Activated effector memory CD4-positive, alpha-beta T cell treated with anti-CD3 and anti-CD28 coated beads, Interleukin-2, amount 50 U/mL, for 16 hours (primary cell): ENCODE measurements at regions not wholly inside any gene's neighbourhood (a gene's known extent, or its start where the extent isn't known, plus 50 kb on each side); places are given as distances from the start of the nearest gene placed in this dataset.
"Not testable (repeated sequence)": the region's sequence is repeated elsewhere in the genome, so short reads cannot be mapped to it uniquely, and the experiment has no call there.

Source experiments
- DNase-seq: peaks from one replicate; pipeline ENCODE4 v3.0.0-alpha.2; 2020

DNA sequence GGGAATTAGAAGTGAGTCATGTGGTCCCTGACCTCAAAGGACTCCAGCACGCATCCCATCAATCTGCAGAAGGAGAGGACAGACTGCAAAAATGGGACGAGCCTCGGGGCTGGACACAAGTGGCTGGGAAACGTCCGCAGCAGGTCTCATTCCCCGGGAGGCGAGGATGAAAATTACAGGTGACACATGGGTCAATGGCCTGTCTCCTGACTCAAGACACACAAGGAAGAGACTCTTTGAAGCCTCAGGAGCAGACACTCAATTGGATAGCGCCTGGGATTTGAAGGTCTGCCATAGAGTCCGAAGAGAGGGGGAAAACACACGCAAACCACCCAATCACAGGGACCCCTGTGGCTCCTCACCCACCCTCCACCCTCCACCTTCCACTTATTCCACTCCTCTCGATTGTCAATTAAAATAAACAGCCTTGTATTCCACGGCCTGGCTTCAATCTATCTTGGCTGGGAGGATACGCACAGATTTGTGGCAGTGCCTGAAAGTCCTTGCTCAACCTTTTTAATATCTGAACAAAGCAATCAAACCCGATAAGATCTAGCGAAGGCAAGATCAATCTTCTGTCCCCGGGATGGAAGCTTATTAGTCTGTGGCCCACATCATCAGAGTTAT is 101.8 kb upstream of the CADM1 start:
- DNase-seq: no peak

DNA sequence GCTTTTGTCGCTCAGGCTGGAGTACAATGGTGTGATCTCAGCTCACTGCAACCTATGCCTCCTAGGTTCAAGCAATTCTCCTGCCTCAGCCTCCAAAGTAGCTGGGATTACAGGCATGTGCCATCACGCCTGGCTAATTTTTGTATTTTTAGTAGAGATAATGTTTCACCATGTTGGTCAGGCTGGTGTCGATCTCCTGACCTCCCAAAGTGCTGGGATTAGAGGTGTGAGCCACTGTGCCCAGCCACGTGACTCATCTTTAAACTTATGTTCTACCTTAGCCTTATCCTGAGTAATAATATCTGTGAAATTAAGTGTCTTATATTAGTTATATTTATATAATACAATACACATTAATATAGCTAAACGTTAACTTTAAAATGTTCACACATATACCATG is 101.2 kb upstream of the CADM1 start:
- not testable (repeated sequence) for DNase-seq

DNA sequence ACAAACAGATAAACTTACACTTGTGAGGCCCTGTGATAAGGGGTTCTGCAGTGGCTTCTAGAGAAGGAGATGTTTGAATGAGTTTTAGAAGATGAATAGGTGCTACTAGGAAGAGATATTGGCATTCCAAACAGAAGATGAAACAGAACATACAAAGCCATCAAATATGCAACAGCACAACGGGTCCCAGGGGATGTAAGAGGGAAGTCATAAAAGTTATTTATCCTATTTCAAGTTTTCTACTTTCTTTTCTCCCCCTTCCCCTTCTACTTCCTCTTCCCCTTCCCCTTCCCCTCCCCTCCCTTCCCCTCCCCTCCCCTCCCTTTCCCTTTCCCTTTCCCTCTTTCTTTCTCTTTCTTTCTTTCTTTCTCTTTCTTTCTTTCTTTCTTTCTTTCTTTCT is 94.9 kb upstream of the CADM1 start:
- no peak for DNase-seq

DNA sequence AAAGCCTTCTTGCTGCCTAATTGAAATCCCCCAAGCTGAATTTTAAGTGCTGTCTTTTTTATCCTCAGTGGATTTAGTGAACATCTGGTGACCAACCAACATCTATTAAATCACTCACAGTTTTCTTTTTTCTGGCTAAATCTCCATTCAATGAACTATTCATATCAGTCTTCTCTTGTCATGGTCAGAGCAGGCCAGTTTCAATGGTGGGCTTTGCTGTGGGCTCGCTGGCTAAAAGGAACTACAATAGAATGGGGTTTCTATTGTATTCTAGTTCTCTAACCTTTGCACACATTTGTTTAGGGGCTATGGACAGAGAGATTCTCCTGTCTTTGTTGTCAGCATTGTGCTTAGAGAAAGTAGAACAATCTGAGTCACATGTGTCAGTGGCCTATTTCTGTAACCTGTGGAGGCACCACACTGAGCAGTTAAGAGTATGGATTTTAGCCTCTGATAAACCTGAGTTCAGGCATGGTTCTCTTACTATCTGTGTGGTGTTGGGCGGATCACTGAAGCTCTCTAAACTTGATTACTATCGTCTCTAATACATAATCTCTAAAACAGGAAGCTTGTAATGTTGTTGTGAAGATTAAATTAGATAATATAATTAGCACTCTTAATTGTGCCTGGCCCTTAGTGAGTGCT is 94.2 kb upstream of the CADM1 start:
- DNase-seq: no peak

DNA sequence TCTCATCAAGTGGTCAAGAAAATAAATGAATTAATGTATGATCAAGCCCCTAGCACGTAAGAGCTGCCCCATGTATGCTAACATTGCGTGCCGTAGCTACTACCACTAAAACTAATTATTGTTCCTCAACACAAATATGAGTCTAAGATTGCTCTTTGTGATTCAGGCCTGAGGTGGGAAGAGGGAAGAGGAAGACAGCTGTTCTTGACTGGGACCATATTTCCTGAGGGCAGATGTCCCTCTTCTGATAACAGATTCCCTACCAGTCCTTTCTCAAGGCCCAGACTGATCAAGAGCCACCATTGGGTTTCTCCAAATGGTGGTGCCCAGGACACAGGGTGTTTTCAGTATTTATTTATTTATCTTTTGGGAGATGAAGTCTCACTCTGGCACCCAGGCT is 87.2 kb upstream of the CADM1 start:
- no peak for DNase-seq

DNA sequence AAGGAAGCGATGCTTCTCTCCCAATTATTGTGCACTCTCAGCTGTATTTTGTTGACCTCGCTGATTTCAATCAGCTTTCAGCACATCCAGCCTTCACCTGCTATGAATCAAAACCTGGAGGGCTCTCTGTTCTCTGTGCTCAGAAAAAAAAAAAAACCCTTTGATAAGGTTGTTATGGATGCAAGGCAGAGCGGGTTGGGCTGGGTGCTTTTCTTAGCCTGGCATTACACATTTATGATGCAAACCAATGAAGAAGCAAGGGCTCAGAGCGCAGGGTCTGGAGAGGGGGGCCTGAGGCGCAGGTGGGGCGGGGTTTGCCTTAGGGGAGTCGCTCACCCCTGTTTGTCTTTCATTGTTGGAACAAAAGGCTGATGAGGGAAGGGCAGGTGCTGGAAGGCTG is 86.0 kb upstream of the CADM1 start:
- DNase-seq: no peak

DNA sequence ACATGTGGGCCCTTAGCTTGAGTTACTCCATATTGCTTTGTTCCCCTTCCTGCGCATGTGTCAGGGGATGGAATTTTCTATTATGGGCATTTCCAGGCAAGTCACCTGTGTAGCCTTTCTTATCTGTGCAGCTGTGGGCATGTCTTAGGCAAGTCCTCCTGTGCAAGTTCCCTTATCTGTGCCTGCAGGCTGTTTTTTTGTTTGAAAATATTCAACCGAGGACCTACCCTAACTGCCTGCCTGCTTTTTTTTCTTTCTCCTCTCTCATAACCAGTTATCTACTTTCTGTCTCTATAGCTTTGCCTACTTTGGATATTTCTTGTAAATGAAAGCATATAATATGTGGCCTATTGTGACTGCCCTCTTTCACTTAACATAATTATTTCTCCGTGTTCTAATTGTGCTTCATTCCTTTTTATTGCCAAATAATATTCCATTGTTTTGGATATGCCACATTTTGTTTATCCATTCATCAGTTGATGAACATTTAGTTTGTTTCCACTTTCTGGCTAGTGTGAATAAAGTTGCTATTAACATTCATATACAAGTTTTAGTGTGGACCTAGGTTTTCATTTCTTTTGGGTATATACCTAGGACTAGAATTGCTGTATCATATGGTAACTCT is 83.6 kb upstream of the CADM1 start:
- no peak for DNase-seq

DNA sequence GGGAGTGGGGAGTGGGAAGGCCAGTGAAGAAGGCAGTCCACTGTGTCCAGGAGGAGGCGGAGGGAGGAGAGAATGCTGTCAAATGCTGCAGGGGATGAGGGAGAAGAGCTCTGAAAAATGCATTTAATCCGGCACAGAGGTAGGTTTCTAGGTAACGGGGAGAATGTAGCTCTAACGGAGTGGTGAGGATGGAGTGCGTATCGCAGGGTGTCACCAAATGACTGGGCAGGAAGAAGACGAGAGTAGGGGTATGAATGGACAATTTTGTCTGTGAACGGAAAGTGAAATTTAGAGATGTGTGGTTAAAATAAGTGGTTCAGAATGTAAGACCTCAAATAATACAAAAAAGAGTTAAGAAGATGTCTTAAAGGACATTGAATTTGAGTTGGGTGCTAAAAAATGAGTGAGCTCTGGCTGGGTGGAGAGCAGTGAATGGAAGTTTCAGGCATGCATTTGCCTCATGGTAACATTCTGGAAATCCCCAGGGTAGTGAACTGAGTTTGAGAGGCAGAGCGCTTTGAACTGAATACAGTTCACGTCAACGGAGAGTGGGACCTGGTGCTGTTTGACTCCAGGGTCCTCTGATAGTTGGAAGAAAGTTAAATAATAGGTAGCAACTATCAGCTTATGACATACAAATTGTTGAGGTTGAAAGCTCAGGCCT is 81.3 kb upstream of the CADM1 start:
- DNase-seq: no peak

DNA sequence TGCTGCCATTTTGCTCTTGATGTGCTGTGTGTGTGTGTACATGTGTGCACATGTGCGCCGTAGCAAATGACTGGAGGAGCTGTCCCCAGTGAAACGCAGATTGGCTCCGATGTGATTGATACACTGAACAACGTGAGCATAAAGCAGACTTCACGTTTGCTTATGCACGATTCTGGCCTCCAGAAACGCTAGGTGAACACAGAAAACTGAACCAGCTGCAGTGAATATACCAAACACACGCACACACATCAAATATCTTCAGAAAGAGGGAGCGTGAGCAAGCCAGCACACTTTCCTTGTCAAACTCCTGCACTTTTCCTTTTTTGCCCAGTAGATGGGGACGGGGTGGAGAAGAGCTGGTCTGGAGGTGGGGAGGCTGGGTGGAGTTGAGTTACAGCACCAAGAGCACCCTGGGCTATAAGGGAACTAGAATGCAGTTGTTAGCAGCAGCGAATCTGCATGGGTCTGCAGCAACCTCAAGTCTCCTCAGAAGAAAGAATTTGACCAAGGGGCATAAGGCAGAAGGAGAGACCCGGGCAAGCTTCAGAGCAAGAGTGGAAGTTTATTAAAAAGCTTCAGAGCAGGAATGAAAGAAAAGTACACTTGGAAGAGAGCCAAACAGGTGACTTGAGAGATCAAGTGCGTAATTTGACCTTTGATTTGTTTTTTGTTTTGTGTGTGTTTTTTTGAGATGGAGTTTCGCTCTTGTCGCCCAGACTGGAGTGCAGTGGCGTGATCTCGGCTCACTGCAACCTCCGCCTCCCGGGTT is 77.8 kb upstream of the CADM1 start:
- no peak for DNase-seq

DNA sequence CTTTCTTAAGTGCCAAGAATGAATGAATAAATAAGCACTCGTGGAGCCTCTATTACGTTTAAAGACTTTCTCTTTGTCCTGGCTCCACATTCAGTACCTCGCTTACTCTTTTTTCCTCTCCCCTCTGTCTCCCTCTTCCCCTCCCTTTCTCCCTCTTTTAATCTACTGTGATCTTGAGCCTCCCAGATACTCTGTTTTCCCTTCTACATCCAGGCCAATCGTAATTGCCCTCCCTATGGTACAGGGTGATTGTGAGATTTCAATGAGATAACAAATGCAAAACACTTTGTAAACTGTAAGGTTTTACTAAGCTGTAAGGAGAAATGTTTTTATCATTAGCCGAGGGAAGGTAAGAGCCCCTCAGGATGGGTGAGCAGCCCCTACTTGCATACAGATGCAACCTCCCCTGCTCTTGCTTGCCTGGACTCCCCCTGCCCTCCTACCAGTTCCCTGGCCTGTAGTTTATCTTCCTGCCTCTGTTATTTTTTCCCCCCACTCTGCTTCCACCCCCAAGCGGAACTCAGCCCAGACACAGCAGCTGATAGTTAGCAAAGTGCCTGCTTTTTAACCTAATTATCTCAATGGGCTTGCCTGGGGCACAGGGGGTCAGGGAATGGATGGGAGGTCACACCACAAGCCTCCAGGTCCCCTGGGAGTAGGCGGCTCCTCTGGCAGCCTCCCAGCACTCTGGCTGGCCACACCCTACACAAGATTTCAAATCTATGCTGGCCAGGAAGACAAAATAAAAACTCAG is 76.9 kb upstream of the CADM1 start:
- DNase-seq: no peak

DNA sequence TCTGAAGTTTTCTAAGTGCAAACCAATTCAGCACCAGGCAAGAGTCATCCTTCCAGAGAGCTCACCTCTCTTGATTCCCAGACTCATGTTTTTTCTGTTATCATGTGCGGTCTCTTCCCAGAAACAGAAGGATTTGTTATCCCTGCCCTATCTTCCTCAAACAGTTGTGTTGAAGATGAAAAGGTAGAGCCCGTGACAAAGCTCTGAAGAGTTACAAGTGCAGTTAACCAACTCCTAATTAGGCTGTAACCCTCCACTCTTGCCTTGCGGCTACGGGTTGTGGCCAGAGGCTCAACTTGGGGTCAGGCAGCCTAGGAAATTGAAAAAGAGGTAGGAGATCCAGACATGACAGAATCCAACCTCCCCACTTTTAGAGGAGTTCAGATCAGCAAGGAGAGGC is 76.2 kb upstream of the CADM1 start:
- DNase-seq: no peak

DNA sequence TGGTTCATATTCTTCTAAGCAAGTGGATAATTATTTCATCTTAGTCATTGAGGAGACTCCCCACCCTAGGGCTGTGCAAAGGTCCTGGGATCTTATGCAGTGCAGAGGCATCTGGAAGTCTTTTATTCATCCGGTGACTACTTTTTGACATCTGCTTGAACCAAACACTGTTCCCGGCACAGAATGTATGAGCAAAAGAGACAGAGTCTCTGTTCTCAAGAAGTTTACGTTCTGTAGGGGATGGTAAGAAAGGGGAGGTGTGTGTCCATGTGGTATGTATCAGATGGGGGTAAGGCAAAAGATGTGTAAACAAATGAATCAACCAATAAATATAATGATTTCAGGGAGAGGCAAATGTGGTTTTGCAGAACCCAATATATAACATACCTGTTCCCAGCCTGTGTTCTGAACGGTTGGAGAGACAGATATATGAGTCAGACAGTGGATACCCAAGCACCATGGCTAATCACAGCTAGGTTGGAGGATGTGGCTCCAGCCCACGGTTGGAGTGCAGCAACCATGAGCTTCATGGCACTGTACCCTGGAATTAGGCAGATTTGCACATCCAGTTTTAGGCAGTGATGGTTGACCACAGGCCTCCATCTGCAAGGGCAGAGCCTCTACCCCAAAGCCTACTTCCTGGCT is 75.1 kb upstream of the CADM1 start:
- no peak for DNase-seq

DNA sequence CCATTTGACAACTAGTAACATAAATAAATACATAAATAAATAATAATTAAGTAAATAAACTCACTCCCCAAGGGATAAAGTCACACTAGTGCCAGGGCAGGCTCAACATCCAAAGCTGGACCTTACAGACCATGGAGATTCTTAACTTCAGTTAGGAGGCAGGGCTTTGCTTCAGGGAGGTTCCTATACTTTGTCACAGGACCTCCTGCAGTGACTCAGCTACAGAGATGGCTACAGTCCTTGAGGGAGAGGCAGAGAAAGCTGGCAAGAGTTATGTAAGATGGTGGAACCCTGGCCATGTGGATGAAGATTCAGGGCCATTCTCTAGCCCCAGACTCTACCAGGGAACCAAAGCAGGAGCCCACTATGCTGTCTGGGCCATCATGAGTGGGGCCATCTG is 74.1 kb upstream of the CADM1 start:
- DNase-seq: no peak

DNA sequence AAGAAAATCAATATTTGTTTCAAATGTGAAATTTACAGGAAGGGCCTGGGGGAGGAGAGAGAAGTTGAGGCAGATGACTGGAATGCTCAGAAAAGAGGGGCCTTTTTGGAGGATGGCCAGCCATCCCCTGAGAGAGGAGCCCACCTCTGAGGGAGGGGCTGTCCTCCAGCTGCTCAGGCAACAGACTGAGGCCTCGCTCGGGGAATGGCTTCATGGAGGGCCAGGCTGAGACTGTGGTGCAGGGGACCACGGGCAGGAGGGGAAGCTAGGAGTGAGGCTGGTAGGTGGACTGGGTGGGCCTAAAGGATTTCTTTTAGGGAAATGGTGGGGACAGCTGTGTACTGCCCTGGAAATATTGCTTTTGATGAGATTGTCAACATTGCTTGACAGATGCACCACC is 73.5 kb upstream of the CADM1 start:
- DNase-seq: no peak

DNA sequence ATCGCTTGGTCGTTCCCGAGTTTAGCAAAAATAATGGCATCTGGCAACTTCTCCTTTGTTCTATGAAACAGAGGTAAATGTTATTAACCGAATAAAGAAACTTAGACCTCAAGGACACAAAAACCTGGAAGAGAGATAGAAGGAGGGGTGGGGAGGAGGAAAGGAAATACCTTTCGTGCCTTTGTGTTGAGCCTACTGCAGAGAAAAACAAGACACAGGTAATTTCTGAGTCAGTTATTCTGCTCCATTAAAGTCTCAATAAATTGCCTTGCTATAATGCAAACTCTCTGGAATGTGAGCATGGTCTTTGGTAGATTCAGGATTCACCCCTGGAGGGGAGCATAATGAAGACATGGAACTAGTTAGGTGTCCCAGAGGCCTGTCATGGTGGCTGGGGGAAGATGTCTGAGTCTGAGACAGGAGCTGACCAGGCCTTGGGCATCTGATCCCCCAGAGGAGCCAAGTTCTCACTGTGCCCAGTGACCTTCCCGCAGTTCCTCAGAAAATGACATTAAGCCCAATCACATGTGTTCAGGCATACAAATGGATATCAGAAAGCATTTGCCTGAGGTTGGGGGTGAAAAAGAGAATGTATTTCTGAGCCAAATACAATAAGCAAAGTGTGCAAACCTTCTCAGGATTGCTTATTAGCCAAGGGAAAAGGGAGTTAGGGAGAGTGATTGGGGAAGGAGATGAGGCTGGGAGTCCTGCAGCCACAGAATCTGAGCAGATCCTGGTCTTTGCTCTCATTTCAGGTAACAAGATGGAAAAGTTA is 72.6 kb upstream of the CADM1 start:
- DNase-seq: no peak

DNA sequence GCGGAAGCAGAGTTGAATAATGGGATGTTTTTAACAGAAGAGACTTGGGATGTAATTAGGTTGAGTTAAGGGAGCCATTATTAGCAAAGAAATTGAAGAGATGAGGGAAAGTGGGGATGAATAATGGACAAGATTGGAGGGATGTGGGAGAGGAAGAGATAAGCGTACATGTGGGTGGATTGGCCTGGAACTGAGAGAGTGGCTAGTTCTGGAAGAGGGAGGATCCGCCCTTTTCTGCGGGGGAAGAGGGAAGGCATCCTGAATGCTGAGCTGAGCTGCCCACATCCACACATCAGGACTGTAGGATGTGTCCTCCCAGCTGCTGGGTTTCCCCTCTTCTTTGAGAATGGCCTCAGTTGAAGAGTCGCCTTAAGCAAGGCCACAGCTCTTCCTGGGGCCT is 68.3 kb upstream of the CADM1 start:
- no peak for DNase-seq

DNA sequence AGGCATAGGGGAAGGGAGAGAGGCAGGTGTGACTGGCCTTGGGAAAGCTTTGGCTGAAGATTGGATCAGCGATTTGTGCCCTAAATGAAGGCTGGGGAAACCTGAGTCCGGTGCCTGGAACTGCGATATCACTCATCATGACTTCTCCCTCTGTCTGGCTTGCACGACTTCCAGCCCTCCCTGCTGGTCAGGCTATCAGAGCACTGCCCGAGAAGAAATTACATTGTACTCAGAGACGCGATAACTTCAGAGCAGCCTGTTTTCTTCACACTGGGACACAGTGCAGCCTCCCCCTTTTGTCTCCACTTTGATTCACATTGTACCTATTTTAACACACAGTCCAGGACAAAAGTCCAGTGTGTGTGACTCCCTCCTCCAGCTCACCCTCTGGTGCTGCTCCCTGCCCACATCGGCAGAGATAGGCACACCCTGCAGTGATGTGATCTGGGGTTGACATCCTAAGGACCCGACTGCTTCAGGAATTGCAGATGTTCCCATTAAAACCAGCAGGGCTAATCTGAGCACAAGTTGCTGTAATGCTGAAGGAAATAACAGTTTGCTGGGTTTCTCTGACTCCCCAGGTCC is 62.1 kb upstream of the CADM1 start:
- DNase-seq: no peak

DNA sequence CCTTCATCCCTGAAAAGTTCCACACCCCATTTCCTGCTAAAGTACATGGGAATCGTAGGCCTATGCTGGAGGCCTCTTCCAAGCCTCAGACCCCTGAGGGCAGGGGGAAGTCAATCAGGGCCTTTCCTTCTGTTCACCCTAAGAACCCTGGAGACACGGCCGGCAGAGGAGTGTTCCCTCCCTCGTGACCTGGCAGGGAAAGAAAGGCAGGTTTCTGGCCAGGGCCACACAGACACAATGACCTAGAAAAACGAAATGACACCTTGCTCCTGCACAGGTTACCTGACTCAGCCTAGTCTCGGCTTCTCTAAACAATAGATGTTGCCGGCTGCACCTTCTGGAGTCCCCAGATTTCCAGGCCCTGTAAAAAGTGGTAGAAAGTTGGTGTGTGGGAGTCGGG is 60.6 kb upstream of the CADM1 start:
- no peak for DNase-seq

DNA sequence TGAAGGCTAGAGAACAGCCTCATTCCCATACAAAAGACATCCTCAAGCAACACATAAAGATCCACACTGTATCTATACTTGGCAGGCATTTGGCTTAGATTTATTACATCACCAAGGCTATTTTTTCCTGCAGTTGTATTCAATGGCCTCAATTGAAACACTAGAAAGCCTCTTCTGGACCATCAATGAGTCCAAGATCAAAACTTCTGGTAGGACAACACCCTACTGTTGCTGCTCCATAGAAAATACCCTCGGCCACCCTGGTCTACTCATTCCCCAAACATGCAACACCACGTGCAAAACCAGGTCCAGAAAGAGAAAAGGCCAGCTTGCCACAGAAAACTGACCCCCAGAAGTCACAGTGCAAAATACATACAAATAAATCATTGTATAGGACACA is 56.9 kb upstream of the CADM1 start:
- no peak for DNase-seq

DNA sequence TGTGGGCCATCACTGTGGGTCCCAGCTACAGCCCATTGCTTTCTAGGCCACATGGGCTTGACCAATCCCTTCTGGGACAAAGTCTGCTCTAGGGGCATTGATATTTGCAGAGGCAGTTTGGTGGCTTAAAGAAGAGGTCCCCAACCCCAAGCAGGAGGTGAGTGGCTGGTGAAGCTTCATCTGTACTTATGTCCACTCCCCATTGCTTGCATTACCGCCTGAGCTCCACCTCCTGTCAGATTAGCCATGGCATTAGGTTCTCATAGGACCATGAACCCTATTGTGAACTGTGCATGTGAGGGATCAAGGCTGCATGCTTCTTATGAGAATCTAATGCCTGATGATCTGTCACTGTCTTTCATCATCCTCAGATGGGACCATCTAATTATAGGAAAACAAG is 54.4 kb upstream of the CADM1 start:
- DNase-seq: no peak

DNA sequence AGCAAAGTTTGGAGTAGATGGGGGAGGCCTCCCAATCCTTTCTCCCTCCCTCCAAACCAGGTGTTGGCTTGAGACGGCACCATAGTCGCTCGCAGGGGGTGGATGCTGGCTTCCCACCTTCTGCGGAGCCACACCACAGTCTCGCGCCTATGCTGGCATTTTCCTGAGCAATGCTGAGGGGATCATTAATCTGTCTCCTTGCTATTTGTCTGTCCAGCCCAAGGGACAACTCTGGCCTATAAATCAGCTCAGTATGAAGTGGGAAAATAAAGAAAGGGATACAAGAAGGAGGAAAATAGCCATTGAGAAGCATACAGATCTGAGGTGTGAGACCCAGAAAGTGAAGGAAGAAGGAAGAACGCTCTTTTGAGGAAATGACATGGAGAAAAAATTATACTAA is 53.5 kb upstream of the CADM1 start:
- DNase-seq: no peak
